IMR-90 (cell line): ENCODE measurements at regions not wholly inside any gene's neighbourhood (a gene's known extent, or its start where the extent isn't known, plus 50 kb on each side); places are given as distances from the start of the nearest gene placed in this dataset.

Experiments used
- ATAC-seq: fragments of 200-7000 bp; cut with Tn5 transposase; 2 replicates; pipeline ENCODE4 v1.9.1; 2020; ENCODE audit warnings: low read depth, mild to moderate bottlenecking, moderate library complexity
- BruUV-seq: library from RNA; stranded (reverse); fragments of 400-500 nt; replicated peaks from 2 replicates; lab custom pipeline; 2021; lab: Mats Ljungman, UMichigan
- CTCF ChIA-PET: fragments of 300-600 bp; formaldehyde crosslinking; extraction: SDS; loops from one replicate; lab custom pipeline; 2021; ENCODE audit warnings: antibody characterized with exemption; lab: Yijun Ruan, JAX
- POLR2A ChIA-PET: fragments of 300-600 bp; sonication (Branson Sonifier 250); formaldehyde crosslinking; loops from one replicate; lab custom pipeline; 2022; ENCODE audit warnings: antibody characterized with exemption; ENCODE audit not compliant: unreplicated experiment; lab: Charles Lee
- DNase-seq: peaks from one replicate; pipeline ENCODE4 v3.0.0; 2013
- H2AFZ ChIP-seq: replicated peaks from 2 replicates; pipeline ENCODE3; 2013; ENCODE audit warnings: low read length, mild to moderate bottlenecking; ENCODE audit not compliant: poor library complexity
- H2AK5ac ChIP-seq: 2 replicates; pipeline ENCODE4 v1.6.1; 2013; ENCODE audit warnings: low read depth, low read length, inconsistent platforms
- H2AK9ac ChIP-seq: replicated peaks from 2 replicates; pipeline ENCODE3; 2013; ENCODE audit warnings: mild to moderate bottlenecking, low read depth, low read length, moderate library complexity; ENCODE audit not compliant: poor library complexity
- H2BK120ac ChIP-seq: 2 replicates; pipeline ENCODE4 v1.6.1; 2013; ENCODE audit warnings: low read depth, low read length, inconsistent platforms
- H2BK15ac ChIP-seq: 3 replicates; pipeline ENCODE4 v1.6.1; 2013; ENCODE audit warnings: low read depth, low read length, inconsistent platforms
- H2BK20ac ChIP-seq: 2 replicates; pipeline ENCODE4 v1.6.1; 2013; ENCODE audit warnings: low read depth, mild to moderate bottlenecking, inconsistent platforms, low read length, moderate library complexity
- H2BK5ac ChIP-seq: 2 replicates; pipeline ENCODE4 v1.6.1; 2013; ENCODE audit warnings: mild to moderate bottlenecking, low read depth, low read length, inconsistent platforms; ENCODE audit not compliant: poor library complexity, severe bottlenecking
- H3K14ac ChIP-seq: replicated peaks from 2 replicates; pipeline ENCODE4 v1.6.1; 2013; ENCODE audit warnings: low read depth, low read length, inconsistent platforms
- H3K18ac ChIP-seq: 2 replicates; pipeline ENCODE4 v1.6.1; 2013; ENCODE audit warnings: low read depth, low read length, control low read depth
- H3K23ac ChIP-seq: 2 replicates; pipeline ENCODE4 v1.6.1; 2013; ENCODE audit warnings: low read depth, low read length, inconsistent platforms
- H3K27ac ChIP-seq: 2 replicates; pipeline ENCODE4 v1.5.1; 2013; ENCODE audit warnings: mild to moderate bottlenecking, control low read depth, low read length; ENCODE audit not compliant: insufficient read depth
- H3K27me3 ChIP-seq: 2 replicates; pipeline ENCODE4 v1.6.1; 2013; ENCODE audit warnings: low read length; ENCODE audit not compliant: control insufficient read depth, insufficient read depth
- H3K36me3 ChIP-seq: 2 replicates; pipeline ENCODE4 v1.6.1; 2013; ENCODE audit warnings: low read length, mixed read lengths; ENCODE audit not compliant: control insufficient read depth, insufficient read depth
- H3K4ac ChIP-seq: 2 replicates; pipeline ENCODE4 v1.6.1; 2013; ENCODE audit warnings: low read depth, low read length, inconsistent platforms
- H3K4me1 ChIP-seq: 2 replicates; pipeline ENCODE4 v1.6.1; 2013; ENCODE audit warnings: low read length, mixed read lengths; ENCODE audit not compliant: control insufficient read depth, insufficient read depth
- H3K4me2 ChIP-seq: 2 replicates; pipeline ENCODE4 v1.6.1; 2013; ENCODE audit warnings: low read depth, mild to moderate bottlenecking, control low read depth, low read length, moderate library complexity
- H3K4me3 ChIP-seq: 2 replicates; pipeline ENCODE4 v1.5.1; 2013; ENCODE audit warnings: low read depth, mild to moderate bottlenecking, control low read depth, low read length, moderate library complexity; ENCODE audit not compliant: insufficient read depth
- H3K56ac ChIP-seq: 2 replicates; pipeline ENCODE4 v1.6.1; 2013; ENCODE audit warnings: low read length, inconsistent platforms; ENCODE audit not compliant: insufficient read depth; ENCODE audit errors: extremely low read depth
- H3K79me1 ChIP-seq, 2 experiments: 2 replicates each; pipeline ENCODE4 v1.6.1; 2013; ENCODE audit warnings: low read length in 2 of 2, inconsistent platforms in 1 of 2, low read depth in 1 of 2
- H3K9ac ChIP-seq: 2 replicates; pipeline ENCODE4 v1.6.1; 2013; ENCODE audit warnings: low read depth, low read length, control low read depth
- H3K9me1 ChIP-seq: 2 replicates; pipeline ENCODE4 v1.6.1; 2013; ENCODE audit warnings: low read length, inconsistent platforms; ENCODE audit not compliant: insufficient read depth
- H3K9me3 ChIP-seq: 2 replicates; pipeline ENCODE4 v1.6.1; 2013; ENCODE audit warnings: low read length; ENCODE audit not compliant: control insufficient read depth, insufficient read depth
- H4K20me1 ChIP-seq: 2 replicates; pipeline ENCODE4 v1.6.1; 2013; ENCODE audit warnings: low read length, inconsistent platforms; ENCODE audit not compliant: insufficient read depth
- H4K5ac ChIP-seq: 2 replicates; pipeline ENCODE4 v1.6.1; 2013; ENCODE audit warnings: mild to moderate bottlenecking, low read depth, low read length, control low read depth
- H4K8ac ChIP-seq, 2 experiments: 2 replicates each; pipeline ENCODE4 v1.6.1; 2013; ENCODE audit warnings: low read depth in 2 of 2, low read length in 2 of 2, control low read depth in 1 of 2, inconsistent platforms in 1 of 2
- H4K91ac ChIP-seq: 2 replicates; pipeline ENCODE4 v1.6.1; 2013; ENCODE audit warnings: low read depth, low read length, inconsistent platforms; ENCODE audit not compliant: insufficient read depth
- BHLHE40 ChIP-seq: fragments of 150-350 bp; IDR thresholded peaks from 2 replicates; pipeline ENCODE4 v1.6.1; 2016; ENCODE audit warnings: mild to moderate bottlenecking, low read depth, low read length
- CEBPB ChIP-seq: IDR thresholded peaks from 2 replicates; pipeline ENCODE4 v1.6.1; 2012; ENCODE audit warnings: low read depth, low read length, improper control_type of control experiment
- CHD1 ChIP-seq: IDR thresholded peaks from 2 replicates; pipeline ENCODE4 v1.6.1; 2012; ENCODE audit warnings: low read depth, low read length, improper control_type of control experiment
- ELK1 ChIP-seq: fragments of 150-350 bp; IDR thresholded peaks from 2 replicates; pipeline ENCODE4 v1.6.1; 2016; ENCODE audit warnings: low read depth, mild to moderate bottlenecking, low read length, moderate library complexity, borderline replicate concordance
- FOS ChIP-seq: fragments of 150-350 bp; IDR thresholded peaks from 2 replicates; pipeline ENCODE4 v1.6.1; 2016; ENCODE audit warnings: low read depth, low read length
- MAFK ChIP-seq: IDR thresholded peaks from 2 replicates; pipeline ENCODE4 v1.6.1; 2012; ENCODE audit warnings: low read depth, low read length, improper control_type of control experiment
- MAZ ChIP-seq: IDR thresholded peaks from 2 replicates; pipeline ENCODE4 v1.6.1; 2012; ENCODE audit warnings: low read depth, mild to moderate bottlenecking, low read length, improper control_type of control experiment, moderate library complexity, borderline replicate concordance
- MXI1 ChIP-seq: IDR thresholded peaks from 2 replicates; pipeline ENCODE4 v1.6.1; 2012; ENCODE audit warnings: low read depth, mild to moderate bottlenecking, low read length, moderate library complexity, borderline replicate concordance
- NFE2L2 ChIP-seq: fragments of 150-350 bp; IDR thresholded peaks from 2 replicates; pipeline ENCODE4 v1.6.1; 2016; ENCODE audit warnings: low read depth, mild to moderate bottlenecking, low read length
- POLR2A ChIP-seq: IDR thresholded peaks from 2 replicates; pipeline ENCODE4 v1.6.1; 2012; ENCODE audit warnings: mild to moderate bottlenecking, low read depth, low read length
- RAD21 ChIP-seq: IDR thresholded peaks from 2 replicates; pipeline ENCODE4 v1.6.1; 2012; ENCODE audit warnings: low read length, improper control_type of control experiment
- RCOR1 ChIP-seq: IDR thresholded peaks from 2 replicates; pipeline ENCODE4 v1.6.1; 2012; ENCODE audit warnings: mild to moderate bottlenecking, low read length, improper control_type of control experiment; ENCODE audit not compliant: insufficient replicate concordance
- RFX5 ChIP-seq: IDR thresholded peaks from 2 replicates; pipeline ENCODE4 v1.8.0; 2012; ENCODE audit warnings: low read depth, mild to moderate bottlenecking, low read length, moderate library complexity
- SMC3 ChIP-seq: fragments of 150-350 bp; IDR thresholded peaks from 2 replicates; pipeline ENCODE4 v1.6.1; 2016; ENCODE audit warnings: low read depth, mild to moderate bottlenecking, antibody characterized with exemption, low read length, moderate library complexity
- WGBS, 2 experiments: methylation state at CpG; one replicate each; pipeline versions ENCODE4 v1.1.5 to v1.1.7; 2013; ENCODE audit warnings: missing lambda C conversion rate in 2 of 2; ENCODE audit not compliant: insufficient read length in 1 of 2; ENCODE audit errors: extremely low coverage in 2 of 2; 5-methylcytosine and 5-hydroxymethylcytosine counted together
- dilution Hi-C: fragments of 300-500 bp; cut with HindIII; formaldehyde crosslinking; loops from one replicate; pipeline ENCODE4 v1.14.3; 2018; ENCODE audit warnings: low sequenced_read_pairs; ENCODE audit not compliant: unreplicated experiment
- in situ Hi-C: fragments of 300-500 bp; cut with MboI; formaldehyde crosslinking; loops from 3 replicates; pipeline ENCODE4 v1.14.3; 2019; ENCODE audit warnings: low sequenced_read_pairs, inconsistent platforms, mixed read lengths
- intact Hi-C: fragments of 100-400 bp; cut with micrococcal nuclease; formaldehyde crosslinking; loops from 2 replicates; pipeline ENCODE4 v1.10.0; 2022
- TF ChIP-seq, protein P1 (sequence below): conservative IDR thresholded peaks from 2 replicates; pipeline ENCODE4 v1.5.1; 2012; ENCODE audit warnings: mild to moderate bottlenecking, low read depth, low read length, improper control_type of control experiment
- TF ChIP-seq, protein P2 (sequence below): fragments of 150-350 bp; IDR thresholded peaks from 2 replicates; pipeline ENCODE4 v1.6.1; 2017; ENCODE audit warnings: mild to moderate bottlenecking, antibody characterized with exemption, low read length, low read depth

GRCh38 chr15:49747340-49747739 lies 126.5 kb downstream of the DTWD1 start:
- no peaks in the 10 kb centered on the region for H3K9me3 ChIP-seq
- no peak overlapping the region for H3K4me3 ChIP-seq
- H2AK5ac ChIP-seq: no peak overlapping the region
- H2AFZ ChIP-seq: no peak overlapping the region
- in situ Hi-C loops: no loop called here
- H2BK120ac ChIP-seq: no peak overlapping the region
- 80% methylated on average over 1 of the region's 1 CpG; no CpG with 5 or more reads in 1 of the 2 experiments for WGBS, 2 experiments
- no peaks in the 10 kb centered on the region for H3K36me3 ChIP-seq
- ChIA-PET CTCF (no interaction called here), POLR2A (no interaction called here)
- no peaks in the 10 kb centered on the region for H3K79me1 ChIP-seq
- no peak overlapping the region for H3K4ac ChIP-seq
- no peak overlapping the region for H4K5ac ChIP-seq
- H3K14ac ChIP-seq: no peak overlapping the region
- dilution Hi-C loops: no loop called here
- no TSS peak for BruUV-seq
- no peak overlapping the region for H3K18ac ChIP-seq
- TF ChIP-seq, protein P1, sequence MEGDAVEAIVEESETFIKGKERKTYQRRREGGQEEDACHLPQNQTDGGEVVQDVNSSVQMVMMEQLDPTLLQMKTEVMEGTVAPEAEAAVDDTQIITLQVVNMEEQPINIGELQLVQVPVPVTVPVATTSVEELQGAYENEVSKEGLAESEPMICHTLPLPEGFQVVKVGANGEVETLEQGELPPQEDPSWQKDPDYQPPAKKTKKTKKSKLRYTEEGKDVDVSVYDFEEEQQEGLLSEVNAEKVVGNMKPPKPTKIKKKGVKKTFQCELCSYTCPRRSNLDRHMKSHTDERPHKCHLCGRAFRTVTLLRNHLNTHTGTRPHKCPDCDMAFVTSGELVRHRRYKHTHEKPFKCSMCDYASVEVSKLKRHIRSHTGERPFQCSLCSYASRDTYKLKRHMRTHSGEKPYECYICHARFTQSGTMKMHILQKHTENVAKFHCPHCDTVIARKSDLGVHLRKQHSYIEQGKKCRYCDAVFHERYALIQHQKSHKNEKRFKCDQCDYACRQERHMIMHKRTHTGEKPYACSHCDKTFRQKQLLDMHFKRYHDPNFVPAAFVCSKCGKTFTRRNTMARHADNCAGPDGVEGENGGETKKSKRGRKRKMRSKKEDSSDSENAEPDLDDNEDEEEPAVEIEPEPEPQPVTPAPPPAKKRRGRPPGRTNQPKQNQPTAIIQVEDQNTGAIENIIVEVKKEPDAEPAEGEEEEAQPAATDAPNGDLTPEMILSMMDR: no peak
- TF ChIP-seq ELK1: no peak
- no peak for TF ChIP-seq FOS
- TF ChIP-seq BHLHE40: no peak
- TF ChIP-seq SMC3: no peak
- TF ChIP-seq NFE2L2: no peak
- TF ChIP-seq RCOR1: no peak
- no peak for TF ChIP-seq RAD21
- no peak for TF ChIP-seq MXI1
- TF ChIP-seq RFX5: no peak
- TF ChIP-seq MAFK: no peak
- TF ChIP-seq CEBPB: no peak
- no peak for TF ChIP-seq MAZ
- TF ChIP-seq POLR2A: no peak
- TF ChIP-seq, protein P2, sequence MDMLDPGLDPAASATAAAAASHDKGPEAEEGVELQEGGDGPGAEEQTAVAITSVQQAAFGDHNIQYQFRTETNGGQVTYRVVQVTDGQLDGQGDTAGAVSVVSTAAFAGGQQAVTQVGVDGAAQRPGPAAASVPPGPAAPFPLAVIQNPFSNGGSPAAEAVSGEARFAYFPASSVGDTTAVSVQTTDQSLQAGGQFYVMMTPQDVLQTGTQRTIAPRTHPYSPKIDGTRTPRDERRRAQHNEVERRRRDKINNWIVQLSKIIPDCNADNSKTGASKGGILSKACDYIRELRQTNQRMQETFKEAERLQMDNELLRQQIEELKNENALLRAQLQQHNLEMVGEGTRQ: no peak
- no peak for TF ChIP-seq CHD1
- no peaks in the 10 kb centered on the region for H4K20me1 ChIP-seq
- H4K8ac ChIP-seq: no peak overlapping the region
- H3K9me1 ChIP-seq: no peaks in the 10 kb centered on the region
- H3K4me1 ChIP-seq: no peaks in the 10 kb centered on the region
- H3K27ac ChIP-seq: no peak overlapping the region
- H2BK20ac ChIP-seq: no peak overlapping the region
- no peak overlapping the region for H3K4me2 ChIP-seq
- DNase-seq (no peak), ATAC-seq (no peak)
- H3K27me3 ChIP-seq: no peaks in the 10 kb centered on the region
- no peak overlapping the region; the same call in 2 of the 3 replicates for H2BK15ac ChIP-seq
- H3K9ac ChIP-seq: no peak overlapping the region
- intact Hi-C loops: no loop called here
- H3K23ac ChIP-seq: no peak overlapping the region
- no peak overlapping the region for H2BK5ac ChIP-seq
- H2AK9ac ChIP-seq: peak overlapping the region; percentile 39
- no peak overlapping the region for H3K56ac ChIP-seq
- no peak overlapping the region for H4K91ac ChIP-seq
